ENCODE measurements at regions not wholly inside any gene's neighbourhood (a gene's known extent, or its start where the extent isn't known, plus 50 kb on each side); places are given as distances from the start of the nearest gene placed in this dataset.

DNA sequence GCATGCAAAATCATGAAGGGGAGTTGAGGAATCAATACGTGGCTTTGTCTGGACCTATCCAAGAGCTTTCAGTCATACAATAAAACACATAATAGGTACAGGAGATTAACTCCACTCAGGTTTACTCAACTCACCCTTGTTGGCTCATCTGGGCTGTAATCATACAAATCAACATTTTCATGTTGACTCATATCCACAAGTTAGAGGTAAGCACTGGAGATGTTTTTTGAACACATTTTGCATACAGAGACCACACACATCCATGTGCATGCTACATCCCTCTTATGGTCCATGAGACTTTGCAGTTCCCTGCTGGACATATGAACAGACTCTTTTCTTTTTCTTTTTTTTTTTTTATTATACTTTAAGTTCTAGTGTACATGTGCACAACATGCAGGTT, 336.9 kb upstream of the PIK3C3 start:
- H3K9me3 ChIP-seq (replicated peaks; ENCODE audit: control insufficient read depth, insufficient read depth, low read length): no peaks in the 10 kb centered on the region
- peaks cover 0 to 2% of the 10 kb centered on the region in 2 experiments for H3K27me3 ChIP-seq (ENCODE audit: control insufficient read depth in 2 of 2, insufficient read depth in 2 of 2, low read length in 2 of 2)
- H4K20me1 ChIP-seq (replicated peaks; ENCODE audit: control insufficient read depth, extremely low read depth, insufficient read depth, low read length): no peaks in the 10 kb centered on the region
- H3K4me2 ChIP-seq (ENCODE audit: insufficient read depth, low read length): no peak overlapping the region
- BruUV-seq (replicated peaks): no TSS peak
- H3K27ac ChIP-seq (ENCODE audit: insufficient read depth, low read depth, low read length): no peak overlapping the region
- TF ChIP-seq CTCF (IDR thresholded peaks at IDR 0.05; ENCODE audit: extremely low read depth in 1 of 2, insufficient read depth in 1 of 2, low read depth in 1 of 2, low read length in 2 of 2): no peak
- no peak for TF ChIP-seq FOS (IDR thresholded peaks at IDR 0.05; ENCODE audit: borderline replicate concordance, insufficient read depth, low read length)
- no peak for TF ChIP-seq POLR2A (IDR thresholded peaks at IDR 0.05; ENCODE audit: low read depth, low read length)
- no peak for TF ChIP-seq GATA2 (IDR thresholded peaks at IDR 0.05; ENCODE audit: insufficient read depth, insufficient read length, low read depth, low read length)
- TF ChIP-seq MAX (IDR thresholded peaks at IDR 0.05; ENCODE audit: insufficient read depth, insufficient read length): no peak
- no peak for TF ChIP-seq MYC (IDR thresholded peaks at IDR 0.05; ENCODE audit: low read depth, low read length)
- no peak for TF ChIP-seq EZH2 (IDR thresholded peaks at IDR 0.05; ENCODE audit: borderline replicate concordance, low read depth, low read length, severe bottlenecking)
- no peak for TF ChIP-seq JUN (IDR thresholded peaks at IDR 0.05; ENCODE audit: borderline replicate concordance, insufficient read depth, insufficient read length, low read depth)
- no peak overlapping the region for H3K4me3 ChIP-seq (replicated peaks in 1 of 3; ENCODE audit: insufficient read depth in 1 of 3, low read depth in 1 of 3, low read length in 3 of 3)
- ChIA-PET POLR2A (no interaction called here), CTCF (no interaction called here)
- no peak overlapping the region for H3K9ac ChIP-seq (replicated peaks; ENCODE audit: extremely low read depth, insufficient read depth, low read length)
- H3K4me1 ChIP-seq (ENCODE audit: control insufficient read depth, extremely low read depth, insufficient read depth, low read length): no peaks in the 10 kb centered on the region
- no peaks in the 10 kb centered on the region for H3K36me3 ChIP-seq (ENCODE audit: control insufficient read depth in 2 of 2, extremely low read depth in 1 of 2, insufficient read depth in 2 of 2, low read length in 2 of 2)
- H2AFZ ChIP-seq (ENCODE audit: low read depth, low read length): no peak overlapping the region
- H3K9me1 ChIP-seq (replicated peaks; ENCODE audit: control insufficient read depth, extremely low read depth, insufficient read depth, low read length): no peaks in the 10 kb centered on the region
- DNase-seq (ENCODE audit: low read depth, low spot score) (no peak), FAIRE-seq (no peak)
- dilution Hi-C loops (cut with MboI; ENCODE audit: extremely low pct_ligation_motif_present, low sequenced_read_pairs) (no loop called here), intact Hi-C loops (cut with micrococcal nuclease) (no loop called here)
- no peaks in the 10 kb centered on the region for H3K79me2 ChIP-seq (ENCODE audit: control insufficient read depth, insufficient read depth, low read length)

Data from endothelial cell of umbilical vein (primary cell).